DMS79 treated with DMSO at 0.1 percent for 48 hours (cell line): ENCODE measurements at regions not wholly inside any gene's neighbourhood (a gene's known extent, or its start where the extent isn't known, plus 50 kb on each side); places are given as distances from the start of the nearest gene placed in this dataset.

Experiments used
- DNase-seq: peaks from one replicate; lab custom pipeline; 2025; lab: John Stamatoyannopoulos, UW

DNA sequence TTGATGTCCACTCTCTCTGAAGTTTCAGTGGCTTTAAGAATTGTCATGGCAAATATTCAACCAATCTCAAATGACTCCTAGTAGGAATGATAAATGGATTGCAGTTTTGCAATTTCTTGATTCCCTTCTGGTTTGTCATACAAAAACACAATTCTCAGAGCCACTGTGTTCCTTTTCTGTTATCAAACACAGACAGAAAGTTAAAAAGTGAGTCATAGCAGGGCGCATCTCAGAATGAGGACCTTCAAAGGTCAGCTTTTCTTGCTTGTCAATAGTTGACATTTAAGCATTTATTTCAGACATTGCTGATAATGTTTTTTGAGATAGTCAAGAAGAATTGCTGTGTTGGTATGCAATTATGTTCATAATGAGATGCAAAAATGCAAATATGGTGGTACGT is 405.9 kb downstream of the NR2F2 start:
- no peak for DNase-seq

DNA sequence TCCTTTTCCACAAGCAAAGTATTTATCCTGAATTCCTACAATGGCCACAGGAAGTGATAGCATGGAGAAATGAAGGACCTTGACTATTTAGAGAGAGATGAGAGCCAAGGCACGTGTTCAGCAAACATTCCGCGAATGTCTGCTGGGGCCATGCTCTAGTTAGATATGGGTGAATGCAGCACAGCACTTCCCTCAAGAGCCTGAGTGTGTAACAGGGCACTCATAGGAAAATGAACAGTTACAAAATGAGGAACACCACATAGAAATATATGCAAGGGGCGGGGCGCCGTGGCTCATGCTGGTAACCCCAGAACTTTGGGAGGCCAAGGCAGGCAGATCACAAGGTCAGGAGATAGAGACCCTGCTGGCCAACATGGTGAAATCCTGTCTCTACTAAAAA is 406.9 kb downstream of the NR2F2 start:
- DNase-seq: no peak

DNA sequence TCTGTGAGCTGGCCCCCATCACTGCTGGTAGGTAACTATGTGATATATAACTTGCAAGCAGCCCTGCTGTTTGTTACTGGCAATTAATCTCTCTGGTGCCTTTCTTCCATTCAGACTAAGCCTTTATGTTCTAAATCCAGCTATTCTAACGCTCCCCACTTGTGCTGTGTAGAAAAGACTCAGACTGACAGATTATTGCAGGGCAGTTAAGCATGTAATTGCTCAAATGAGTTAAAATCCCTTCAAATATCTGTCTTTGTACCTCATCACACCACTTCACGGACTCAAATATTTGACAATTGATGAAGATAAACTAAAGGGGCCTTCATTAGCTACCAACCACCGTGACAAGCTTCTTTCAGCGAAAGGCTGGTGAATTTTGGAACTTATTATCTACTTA is 416.2 kb downstream of the NR2F2 start:
- DNase-seq: no peak

DNA sequence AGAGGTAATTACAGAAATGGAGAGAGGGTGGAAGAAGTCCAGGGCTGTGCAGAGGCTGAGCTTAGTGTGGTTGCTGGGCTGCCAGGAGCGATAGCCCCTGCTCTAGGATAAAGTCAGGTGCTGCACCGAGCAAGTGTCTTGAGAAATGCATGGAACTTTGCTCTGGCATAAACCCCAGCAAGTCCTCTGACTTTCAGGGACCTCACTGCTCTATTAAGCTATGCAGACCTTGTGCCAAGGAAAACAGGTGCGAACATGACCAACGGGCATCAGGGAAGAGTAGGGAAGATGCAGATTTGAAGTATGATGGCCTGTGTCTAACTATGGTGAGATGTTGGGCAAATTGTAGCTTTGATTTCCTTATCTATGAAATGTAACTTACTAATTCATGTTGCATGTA is 416.8 kb downstream of the NR2F2 start:
- no peak for DNase-seq

DNA sequence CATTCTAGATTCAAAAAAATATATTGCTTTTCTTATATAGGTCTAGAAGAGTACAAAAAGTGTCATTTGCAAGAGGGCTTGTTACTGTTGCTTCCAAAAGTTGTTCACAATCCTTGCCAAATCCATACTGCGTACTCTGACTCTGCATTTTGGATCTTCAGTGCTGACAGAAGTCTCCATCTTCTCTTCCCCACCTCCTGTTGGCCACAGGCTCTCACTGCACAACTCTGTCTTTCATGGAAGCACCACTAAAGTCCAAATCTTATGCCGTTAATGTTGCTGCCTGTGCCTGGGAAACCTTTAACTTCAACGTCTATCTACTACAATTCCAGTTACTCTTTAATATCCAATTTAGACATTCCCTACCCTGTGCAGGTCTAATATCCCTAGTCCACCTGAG is 419.9 kb downstream of the NR2F2 start:
- no peak for DNase-seq

DNA sequence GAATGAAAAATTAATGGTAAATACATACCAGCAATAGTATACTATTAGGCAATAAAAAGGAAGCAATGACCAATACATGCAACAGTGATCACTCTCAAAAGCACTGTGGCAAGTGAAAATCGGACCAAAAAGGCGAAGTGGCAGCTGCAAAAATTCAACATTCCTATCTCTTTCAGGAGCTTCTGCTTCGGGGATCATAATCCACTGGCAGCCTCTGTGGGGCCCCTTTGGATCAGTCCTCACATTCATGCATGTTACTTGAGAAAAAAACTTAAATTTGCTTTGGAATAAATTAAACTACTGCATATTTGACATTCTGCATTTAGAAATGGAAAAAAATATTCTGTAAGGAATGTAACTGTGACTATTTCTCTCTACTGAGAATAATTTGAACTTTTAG is 425.6 kb downstream of the NR2F2 start:
- DNase-seq: no peak

DNA sequence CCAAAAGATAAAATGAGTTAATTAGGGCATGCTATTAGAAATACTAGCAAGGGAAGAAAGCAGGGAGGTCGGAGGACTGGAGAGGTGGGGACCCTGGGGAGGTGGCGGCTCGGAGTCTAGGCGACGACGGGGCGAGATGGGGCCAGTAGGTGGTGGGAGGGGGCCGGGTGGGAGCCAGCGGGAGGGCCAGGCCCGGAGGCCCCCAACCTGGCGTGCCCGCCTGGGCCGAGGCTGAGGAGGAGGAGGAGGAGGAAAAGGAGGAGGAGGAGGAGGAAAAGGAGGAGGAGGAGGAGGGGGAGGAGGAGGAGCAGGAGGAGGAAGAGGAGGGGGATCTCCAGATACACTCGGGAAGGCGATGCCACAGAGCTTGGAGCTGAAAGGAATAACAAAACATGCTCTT is 426.2 kb downstream of the NR2F2 start:
- DNase-seq: no peak

DNA sequence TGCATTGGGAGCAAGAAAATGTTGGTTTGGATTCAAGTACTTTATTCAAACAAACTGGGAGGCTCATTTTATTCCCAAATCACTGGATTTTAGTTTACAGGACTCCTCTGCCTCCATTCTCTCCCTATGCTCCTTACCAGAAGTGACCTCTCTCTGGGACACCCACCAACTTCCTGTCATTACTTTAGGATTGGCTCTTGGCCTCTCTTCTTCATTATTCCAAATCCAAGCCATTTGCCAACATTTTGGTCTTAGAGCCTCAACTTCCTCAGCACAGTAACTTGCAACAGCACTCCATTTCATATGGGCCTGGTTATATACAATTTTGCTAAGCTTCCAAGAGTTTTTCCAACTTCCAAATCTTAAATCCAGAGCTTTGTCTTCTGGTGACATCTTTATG is 432.1 kb downstream of the NR2F2 start:
- no peak for DNase-seq

DNA sequence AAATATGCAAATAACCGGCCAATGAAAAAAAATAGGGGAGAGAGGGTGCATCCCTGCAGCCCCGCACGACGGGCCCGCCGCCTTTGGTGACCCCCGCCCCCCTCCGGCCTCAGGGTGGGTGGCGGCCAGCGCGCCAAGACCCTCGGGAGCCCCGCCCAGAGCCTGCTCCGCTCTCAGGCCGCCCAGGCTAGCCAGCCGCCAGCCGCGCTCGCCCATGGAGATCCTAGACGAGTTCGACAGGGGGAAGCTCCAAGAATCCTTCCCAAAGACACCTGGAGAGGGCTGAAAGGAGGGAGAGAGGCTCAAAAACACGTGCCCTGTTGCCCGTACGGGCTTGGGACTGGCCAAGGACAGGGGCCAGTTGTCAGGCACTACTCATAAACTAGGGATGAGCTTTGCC is 434.0 kb downstream of the NR2F2 start:
- DNase-seq: no peak

DNA sequence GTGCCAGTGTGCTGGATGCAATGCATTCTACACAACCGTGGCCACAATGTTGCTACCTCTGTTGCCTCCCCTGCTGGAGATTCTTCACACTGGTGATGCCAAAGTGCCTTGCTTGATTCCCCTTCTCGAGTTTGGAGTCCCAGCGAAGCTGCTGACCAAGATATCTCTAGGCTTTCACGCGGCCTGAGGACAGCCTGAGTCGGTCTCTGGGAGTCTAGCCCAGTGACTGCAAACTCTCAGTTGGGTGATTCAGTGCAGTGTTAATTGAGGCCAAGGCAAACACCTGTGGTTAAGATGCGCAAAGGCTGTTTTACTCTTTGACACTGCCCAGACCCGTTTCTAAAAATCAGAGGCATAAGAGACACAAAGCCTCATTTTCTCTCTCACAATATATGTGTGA is 434.4 kb downstream of the NR2F2 start:
- no peak for DNase-seq

DNA sequence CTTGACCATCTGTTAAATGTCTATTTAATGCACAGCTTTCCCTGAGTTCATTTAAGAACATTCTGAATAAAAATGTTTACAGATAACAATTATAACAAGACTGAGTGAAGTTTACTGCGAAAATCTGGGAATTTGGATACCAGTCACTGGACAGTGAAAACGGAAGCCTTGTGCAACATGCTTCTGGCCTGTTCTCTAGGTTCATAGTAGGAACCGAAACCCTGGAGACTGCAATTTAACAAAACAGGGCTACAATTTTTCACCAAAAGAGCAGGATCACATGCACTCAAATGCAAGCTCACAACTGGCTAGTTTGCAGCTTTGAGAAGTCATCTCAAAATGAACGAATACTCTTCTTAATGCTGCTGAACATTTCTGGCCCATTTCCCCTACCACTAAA is 435.9 kb downstream of the NR2F2 start:
- no peak for DNase-seq

DNA sequence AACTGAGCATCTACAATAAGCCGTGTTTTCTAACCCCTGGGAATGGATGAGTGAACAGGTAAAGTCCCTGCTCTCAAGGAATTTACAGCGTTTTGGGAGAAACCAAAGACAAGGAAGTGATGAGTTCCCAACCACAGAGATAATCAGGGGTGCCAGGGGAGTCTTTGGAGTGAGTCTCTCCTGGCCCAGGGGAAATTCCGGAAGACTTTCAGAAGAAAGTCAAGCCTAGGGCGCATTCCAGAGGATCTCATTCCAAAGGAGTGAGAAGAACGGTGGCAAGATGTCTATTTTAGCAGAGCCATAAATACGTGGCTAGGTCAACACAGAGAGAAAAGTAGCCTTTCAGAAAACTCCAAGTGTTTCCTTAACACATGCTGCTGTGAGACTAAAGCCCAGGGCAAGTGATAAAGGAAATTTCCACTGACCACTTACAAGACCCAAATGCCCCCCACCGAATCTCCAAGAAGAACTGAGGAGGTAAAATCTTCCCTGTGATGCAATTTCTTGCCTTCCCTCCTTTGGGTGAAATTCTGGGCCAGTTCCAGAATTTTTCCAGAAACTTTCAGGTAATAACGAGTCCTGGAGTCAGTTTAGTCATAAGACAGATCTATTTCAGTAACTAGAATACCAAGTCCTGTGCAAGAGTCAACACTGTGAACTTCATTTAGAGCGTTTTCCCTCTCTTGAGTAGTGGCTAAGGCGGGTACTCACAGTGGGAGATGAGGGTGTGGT is 437.4 kb downstream of the NR2F2 start:
- DNase-seq: no peak

DNA sequence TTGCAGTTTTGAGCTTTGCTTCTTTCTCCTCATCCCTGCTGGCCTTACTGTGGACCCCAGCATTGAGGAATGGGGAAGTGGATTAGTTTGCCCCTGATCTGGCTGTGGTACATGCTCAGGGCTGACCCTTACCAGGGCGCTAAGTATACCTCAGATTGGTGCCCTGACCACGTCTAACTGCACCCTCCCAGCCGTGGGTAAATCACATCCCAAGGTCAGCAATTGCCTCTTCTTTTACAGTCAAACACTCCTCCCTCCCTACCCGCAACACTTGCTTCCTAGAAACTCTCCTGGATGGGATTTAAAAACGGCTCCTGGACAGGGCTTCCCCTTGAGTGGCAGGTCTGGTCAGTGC is 437.9 kb downstream of the NR2F2 start:
- no peak for DNase-seq

DNA sequence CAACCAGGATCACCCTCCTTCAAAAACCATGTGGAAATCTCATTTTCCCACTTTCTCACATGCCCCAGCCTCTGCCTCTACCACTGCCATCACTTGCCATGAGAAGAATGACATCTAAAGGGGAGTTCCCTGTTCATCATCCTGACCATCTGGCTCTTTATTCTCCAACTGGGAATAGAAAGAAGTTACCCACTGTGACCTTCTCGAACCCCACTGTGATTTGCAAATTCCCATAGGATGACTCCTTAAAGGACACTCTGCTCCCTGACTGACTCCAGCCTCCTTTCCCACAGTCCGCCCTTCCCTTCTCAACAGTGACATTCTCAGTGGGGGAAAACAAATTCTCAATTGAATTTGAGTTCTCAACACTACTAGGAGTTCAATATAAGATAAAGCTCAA is 440.5 kb downstream of the NR2F2 start:
- no peak for DNase-seq

DNA sequence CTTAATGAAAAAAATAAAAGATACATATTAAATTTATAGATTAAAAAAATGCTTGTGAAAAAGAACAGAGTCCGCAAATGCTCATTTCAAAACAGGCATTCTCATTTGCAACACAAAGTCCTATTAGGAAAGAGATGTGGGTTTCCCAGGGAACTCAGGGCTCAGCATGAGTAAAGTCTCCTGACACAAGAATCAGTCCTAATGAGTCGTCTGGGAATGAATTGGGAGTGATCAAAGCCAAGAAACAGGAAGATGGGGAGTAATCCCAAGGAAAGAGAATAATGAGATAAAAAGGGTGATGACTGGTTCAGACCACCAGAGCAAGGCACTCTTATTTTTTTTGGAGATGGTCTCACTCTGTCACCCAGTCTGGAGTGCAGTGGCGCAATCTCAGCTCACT is 443.7 kb downstream of the NR2F2 start:
- no peak for DNase-seq

DNA sequence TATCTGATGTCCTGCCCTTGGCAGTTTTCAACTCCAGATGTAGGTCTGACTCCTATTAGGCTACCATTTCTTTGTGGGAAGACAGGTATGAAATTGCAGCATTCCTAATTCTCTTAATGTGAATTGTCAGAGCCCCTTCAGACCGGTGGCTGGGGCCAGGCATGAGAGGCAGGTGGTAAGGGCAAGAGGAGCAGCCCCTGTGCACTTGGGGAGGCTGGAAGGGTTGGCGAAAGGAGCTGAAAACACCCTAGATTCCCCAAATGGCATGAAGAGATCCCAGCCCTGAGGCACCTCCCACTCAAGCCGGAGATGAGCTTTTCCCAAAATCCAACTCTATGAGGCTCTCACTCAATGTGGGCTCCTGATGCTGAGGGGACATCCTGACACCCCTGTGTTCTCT is 453.2 kb downstream of the NR2F2 start:
- no peak for DNase-seq

DNA sequence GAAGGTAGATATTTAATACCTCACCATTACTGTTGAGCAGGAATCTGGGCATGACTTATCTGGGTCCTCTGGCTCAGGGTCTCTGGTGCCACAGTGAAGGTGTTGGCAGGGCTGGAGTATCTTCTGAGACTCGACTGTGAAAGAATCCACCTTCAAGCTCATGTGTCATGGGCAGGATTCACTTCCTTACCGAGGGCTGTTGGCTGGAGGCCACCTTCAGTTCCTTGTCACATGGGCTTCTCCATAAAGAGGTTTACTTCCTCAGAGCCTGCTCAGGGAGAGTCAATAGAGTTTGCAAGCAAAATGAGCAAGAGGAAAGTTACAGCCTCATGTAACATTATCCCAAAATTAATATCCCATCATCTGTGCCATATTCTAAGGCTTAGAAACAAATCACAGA is 459.5 kb downstream of the NR2F2 start:
- no peak for DNase-seq

DNA sequence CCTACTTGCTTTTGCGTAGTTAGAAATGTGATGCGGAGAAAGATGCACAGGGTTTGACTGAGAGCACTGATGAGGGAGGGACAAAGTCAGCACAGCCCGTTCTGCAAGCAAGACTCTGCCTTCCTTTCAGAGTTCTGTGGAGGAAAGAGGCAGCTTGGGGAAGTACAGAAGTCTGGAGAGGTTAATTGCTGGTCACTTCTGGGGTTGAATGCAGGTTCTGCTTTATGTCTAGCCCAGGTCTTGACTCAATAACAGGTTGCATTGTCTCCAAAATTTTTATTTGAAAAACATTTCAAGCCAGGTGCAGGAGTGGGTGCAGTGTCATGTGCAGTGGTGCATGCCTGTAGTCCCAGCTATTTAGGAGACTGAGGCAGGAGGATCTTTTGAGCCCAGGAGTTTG is 461.7 kb downstream of the NR2F2 start:
- DNase-seq: no peak

DNA sequence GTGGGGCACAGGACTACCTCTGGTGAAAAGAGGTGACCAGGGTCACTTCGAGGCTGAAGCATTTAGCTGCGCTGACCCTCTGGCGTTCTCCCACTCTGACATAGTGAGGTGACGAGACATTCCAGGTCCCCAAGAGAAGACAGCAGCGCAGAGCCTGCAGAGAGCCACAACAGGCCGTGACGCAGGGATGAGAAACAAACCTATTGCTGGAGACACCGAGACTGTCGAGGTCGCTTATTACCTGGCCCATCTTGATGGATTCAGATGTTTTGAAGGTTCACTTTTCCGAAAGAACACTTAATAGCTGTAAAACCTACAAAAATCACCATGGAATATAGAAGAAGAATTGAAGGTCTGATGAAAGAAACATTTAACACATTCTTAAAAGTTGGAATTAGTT is 466.3 kb downstream of the NR2F2 start:
- DNase-seq: no peak

DNA sequence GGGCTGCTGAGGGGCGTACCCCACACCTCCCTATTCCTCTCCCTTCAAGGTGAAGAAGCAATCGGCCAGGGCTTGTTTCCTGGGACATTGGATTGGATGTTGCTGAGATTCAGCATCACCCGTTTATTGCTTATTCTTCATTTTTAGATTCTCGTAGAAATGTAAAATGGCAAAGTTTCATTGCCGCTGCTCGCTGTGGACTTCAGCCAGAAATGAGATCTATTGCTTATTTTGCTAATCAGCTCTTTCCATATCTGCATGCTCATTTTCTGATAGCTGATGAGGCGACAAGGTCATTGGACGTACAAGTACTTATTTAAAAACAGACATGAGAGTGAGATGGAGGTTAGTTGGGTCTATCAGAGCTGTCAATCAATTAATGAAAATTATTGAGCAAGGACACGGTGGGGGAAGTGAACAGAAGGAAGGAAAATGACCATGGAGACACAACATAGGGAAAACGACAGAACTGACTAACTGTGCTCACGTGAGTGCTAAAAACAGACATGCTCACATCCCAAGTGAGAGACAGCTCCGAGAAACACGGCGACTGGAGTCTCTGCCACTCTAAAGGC is 471.2 kb downstream of the NR2F2 start:
- no peak for DNase-seq

DNA sequence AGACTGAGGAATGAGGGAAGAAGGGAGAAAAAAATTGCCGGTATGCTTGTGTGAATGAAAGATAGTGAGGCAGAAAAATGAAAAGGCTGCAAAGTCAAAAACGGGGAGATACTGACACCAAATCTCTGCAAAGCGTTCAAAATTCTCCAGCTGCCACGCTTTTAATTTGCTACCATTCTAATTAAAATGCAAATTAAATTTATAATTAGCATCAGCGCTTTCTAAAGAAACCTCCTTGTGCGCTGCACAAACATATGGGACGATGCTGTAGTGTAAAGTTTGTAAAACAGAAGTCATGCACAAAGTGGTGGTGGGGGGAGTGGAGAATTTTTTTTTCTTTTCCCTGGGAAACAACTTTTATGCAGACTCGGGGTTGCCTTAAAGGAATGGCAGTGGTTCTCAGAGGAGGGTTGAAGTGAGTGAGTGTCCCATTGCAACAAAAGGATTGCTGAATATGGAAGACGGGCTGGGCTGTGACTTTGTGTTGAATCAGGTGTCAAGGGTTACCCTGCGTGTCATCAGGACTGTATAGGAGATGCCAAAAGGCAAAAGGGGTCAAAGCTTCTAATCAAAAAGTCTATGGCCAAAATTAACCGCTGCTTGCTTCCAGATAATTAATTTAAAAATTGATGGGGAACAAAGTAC is 472.2 kb downstream of the NR2F2 start:
- DNase-seq: no peak

DNA sequence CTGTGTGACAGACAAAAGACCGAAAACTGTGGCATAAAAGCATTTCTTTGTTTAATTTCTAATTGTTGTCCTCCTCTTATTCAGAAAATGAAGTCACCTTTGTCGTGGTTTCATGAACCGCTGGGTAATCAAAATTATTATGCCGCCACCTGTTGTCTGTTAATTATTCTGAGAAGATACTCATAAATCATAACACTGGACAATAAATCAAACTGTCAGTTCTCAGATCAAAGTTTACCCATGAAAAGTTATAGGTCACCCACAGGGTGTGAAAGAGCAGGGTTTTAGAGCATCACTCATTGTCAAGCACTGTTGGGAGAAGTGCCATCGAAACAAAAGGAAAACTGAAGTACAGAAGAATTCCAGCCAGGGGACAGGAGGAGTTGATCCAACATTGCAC is 474.3 kb downstream of the NR2F2 start:
- no peak for DNase-seq

DNA sequence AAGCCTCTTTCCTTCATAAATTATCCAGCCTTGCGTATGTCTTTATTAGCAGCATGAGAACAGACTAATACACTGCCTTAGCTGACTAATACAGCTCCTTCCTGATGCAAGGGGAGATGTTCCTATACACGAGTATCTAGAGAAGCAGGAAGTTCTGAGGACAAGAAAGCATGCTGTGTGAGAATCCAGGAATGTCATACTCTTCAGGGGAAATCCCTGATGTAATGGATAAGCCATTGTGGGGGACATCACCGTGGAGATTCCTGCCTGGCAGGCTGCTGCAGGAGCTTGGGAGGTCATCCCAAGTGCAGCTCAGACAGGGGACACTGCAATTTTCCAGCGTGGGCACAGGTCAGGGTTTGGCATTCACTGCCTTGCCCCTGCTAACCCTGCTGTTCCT is 476.9 kb downstream of the NR2F2 start:
- no peak for DNase-seq

DNA sequence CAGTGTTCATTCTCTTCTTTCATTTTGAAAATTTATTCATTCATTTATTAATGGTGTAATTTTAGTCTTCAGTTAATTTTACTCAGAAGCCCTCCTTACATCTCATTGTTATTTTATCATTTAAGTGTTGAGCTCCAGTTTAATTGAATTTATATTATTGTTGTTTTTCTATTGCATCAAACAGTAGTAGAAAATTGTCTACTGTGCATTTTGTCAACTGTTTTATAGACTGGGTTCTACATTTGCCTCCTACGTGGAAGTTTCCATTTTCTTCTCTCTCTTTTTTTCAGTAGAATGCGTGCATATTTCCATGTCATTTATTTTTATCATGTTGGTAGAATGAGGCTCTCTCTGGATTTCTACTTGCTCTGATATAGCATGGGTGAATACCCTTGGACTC is 487.4 kb downstream of the NR2F2 start:
- DNase-seq: no peak
